BJ (cell line): ENCODE measurements at regions not wholly inside any gene's neighbourhood (a gene's known extent, or its start where the extent isn't known, plus 50 kb on each side); places are given as distances from the start of the nearest gene placed in this dataset.

ENCODE experiments used
- CTCF ChIA-PET: fragments of 350-600 bp; formaldehyde crosslinking; extraction: SDS; loops from one replicate; lab custom pipeline; 2021; ENCODE audit warnings: antibody characterized with exemption, inconsistent platforms; lab: Yijun Ruan, JAX
- POLR2A ChIA-PET: fragments of 300-600 bp; sonication (Branson Sonifier 250); formaldehyde crosslinking; extraction: SDS; loops from one replicate; lab custom pipeline; 2021; ENCODE audit warnings: antibody characterized with exemption; lab: Charles Lee
- DNase-seq: peaks from one replicate; pipeline ENCODE4 v3.0.0-alpha.2; 2011; ENCODE audit warnings: low read depth
- H3K27me3 ChIP-seq: 2 replicates; pipeline ENCODE4 v1.6.0; 2011; ENCODE audit warnings: low read length; ENCODE audit not compliant: control insufficient read depth, insufficient read depth
- H3K36me3 ChIP-seq: 2 replicates; pipeline ENCODE4 v1.5.1; 2011; ENCODE audit warnings: low read length; ENCODE audit not compliant: control insufficient read depth, insufficient read depth
- H3K4me3 ChIP-seq: 2 replicates; pipeline ENCODE4 v1.5.1; 2011; ENCODE audit warnings: low read depth, mild to moderate bottlenecking, control low read depth, low read length
- CTCF ChIP-seq: IDR thresholded peaks from 2 replicates; pipeline ENCODE4 v1.5.1; 2011; ENCODE audit warnings: low read depth, mild to moderate bottlenecking, control low read depth, inconsistent platforms, low read length, moderate library complexity; ENCODE audit not compliant: insufficient read depth

GRCh38 chr18:10269261-10269660 lies 185.2 kb upstream of the APCDD1 start:
- no peak for DNase-seq
- Histone ChIP-seq H3K4me3 (no peak overlapping the region), H3K36me3 (no peaks in the 10 kb centered on the region), H3K27me3 (no peaks in the 10 kb centered on the region)
- TF ChIP-seq CTCF: no peak
- ChIA-PET POLR2A (no interaction called here), CTCF (interaction anchor here (1.1 to 2.3 kb wide), 3 partner anchors 14 to 18 kb away, joined by 3 to 6 read pairs (median 4); no protein-coding TSS in a partner anchor)

DNA sequence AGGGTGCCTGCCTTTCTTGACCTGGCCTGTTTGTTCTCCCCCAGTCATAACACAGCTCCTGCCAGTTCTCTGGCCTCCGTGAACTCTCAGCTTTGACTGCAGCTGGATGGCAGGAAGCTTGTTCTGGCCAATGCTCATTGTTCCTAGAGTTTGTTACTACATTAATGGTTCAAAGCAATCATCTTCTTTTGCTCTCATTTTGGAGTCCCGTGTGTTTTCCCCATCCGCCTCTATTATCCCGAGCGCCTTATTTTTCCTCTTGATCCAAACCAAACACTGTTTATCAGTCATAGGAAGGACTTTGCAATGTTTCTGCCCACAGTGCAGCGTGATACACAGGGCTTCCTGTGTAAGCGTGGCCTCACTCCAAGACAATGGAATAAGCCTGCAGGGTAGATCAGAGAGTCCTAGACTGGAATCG lies 184.3 kb upstream of the APCDD1 start:
- no peak for DNase-seq
- Histone ChIP-seq H3K4me3 (no peak overlapping the region), H3K36me3 (no peaks in the 10 kb centered on the region), H3K27me3 (no peaks in the 10 kb centered on the region)
- ChIA-PET CTCF (interaction anchor here (1.1 to 2.3 kb wide), 4 partner anchors 13 to 19 kb away, joined by 3 to 6 read pairs (median 4); no protein-coding TSS in a partner anchor), POLR2A (no interaction called here)
- no peak for TF ChIP-seq CTCF

DNA sequence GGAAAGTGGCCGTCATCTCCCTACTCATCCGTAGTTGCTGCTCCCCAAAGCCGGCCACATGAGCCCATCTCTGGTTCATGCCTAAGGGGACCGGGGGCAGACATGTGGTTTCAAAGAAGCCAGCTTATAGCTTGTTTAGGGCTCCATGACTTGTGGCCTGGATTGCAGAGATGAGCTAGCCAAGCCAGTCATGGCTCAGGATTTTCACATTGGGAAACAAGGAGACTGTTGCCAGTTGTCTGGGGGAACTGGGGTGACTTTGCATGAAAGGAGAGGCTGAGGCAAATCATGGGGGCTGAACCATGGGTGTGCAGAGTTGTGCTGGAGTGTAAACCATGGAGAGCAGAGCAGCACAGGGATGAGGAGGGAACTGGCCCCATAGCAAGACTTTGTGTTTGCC lies 183.0 kb upstream of the APCDD1 start:
- ChIA-PET POLR2A (no interaction called here), CTCF (interaction anchor here (0.6 kb wide), 1 partner anchor 19 kb away, joined by 3 read pairs; no protein-coding TSS in a partner anchor)
- Histone ChIP-seq H3K27me3 (no peaks in the 10 kb centered on the region), H3K36me3 (no peaks in the 10 kb centered on the region), H3K4me3 (no peak overlapping the region)
- no peak for DNase-seq
- no peak for TF ChIP-seq CTCF

- DNase-seq: peak; percentile 50
- Histone ChIP-seq H3K27me3 (no peaks in the 10 kb centered on the region), H3K36me3 (no peaks in the 10 kb centered on the region), H3K4me3 (no peak overlapping the region)
- POLR2A ChIA-PET: no interaction called here
- CTCF ChIA-PET: no interaction called here
- TF ChIP-seq CTCF: no peak
Measured at GRCh38 chr18:10274301-10274700, 180.1 kb upstream of the APCDD1 start.

DNA sequence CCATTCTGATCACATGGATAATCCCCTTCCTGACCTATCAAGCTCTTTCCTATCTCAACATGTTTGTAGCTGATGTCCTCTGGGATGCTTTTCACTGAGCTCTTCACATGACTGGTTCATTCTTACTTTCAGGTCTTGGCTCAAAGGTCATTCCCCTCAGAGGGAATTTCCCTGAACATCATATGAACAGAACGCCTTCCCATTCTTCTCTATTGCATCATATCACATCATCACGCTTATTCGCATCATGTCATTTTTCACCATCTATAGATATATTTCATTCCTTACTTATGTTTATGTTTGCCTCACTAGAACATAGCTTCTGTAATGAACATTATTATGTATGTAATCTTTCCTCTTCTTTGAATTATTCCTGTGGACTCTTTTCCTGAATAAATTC lies 178.9 kb upstream of the APCDD1 start:
- Histone ChIP-seq H3K4me3 (no peak overlapping the region), H3K36me3 (no peaks in the 10 kb centered on the region), H3K27me3 (0 out of 2 replicates have a peak, but pooled peaks cover 1% of the 10 kb centered on the region)
- CTCF ChIA-PET: interaction anchor here (1.1 kb wide), 1 partner anchor 13 kb away, joined by 3 read pairs; no protein-coding TSS in a partner anchor
- POLR2A ChIA-PET: no interaction called here
- TF ChIP-seq CTCF: no peak
- no peak for DNase-seq
